ENCODE measurements at regions not wholly inside any gene's neighbourhood (a gene's known extent, or its start where the extent isn't known, plus 50 kb on each side); places are given as distances from the start of the nearest gene placed in this dataset.
A peak's percentile ranks its signal among the peaks of the same experiment; 100 is the strongest.

- no peak for TF ChIP-seq CTCF (IDR thresholded peaks at IDR 0.05)
- intact Hi-C loops (cut with DNase I): loop anchor here in 1 of 10 donors (10.0 kb wide), 1 partner anchor 61 kb away; no protein-coding TSS in a partner anchor
- Histone ChIP-seq H3K4me1 (no peaks in the 10 kb centered on the region), H3K27ac (no peak overlapping the region), H3K27me3 (peaks cover 0 to 3% (median 0%) of the 10 kb centered on the region in 7 donors), H3K9me3 (no peaks in the 10 kb centered on the region), H3K4me3 (no peak overlapping the region), H3K36me3 (no peaks in the 10 kb centered on the region)
- WGBS, 2 donors: 82 to 86% methylated on average over 12 of the region's 12 CpGs
- no peak for DNase-seq
- ATAC-seq: peak in 1 of 8 donors; percentile 12
Measured at GRCh38 chr20:24135781-24136180, 147.2 kb upstream of the GGTLC1 start.

GRCh38 chr20:24134930-24135329 is 146.4 kb upstream of the GGTLC1 start:
- intact Hi-C loops (cut with DNase I): loop anchor here in 1 of 10 donors (10.0 kb wide), 1 partner anchor 60 kb away; no protein-coding TSS in a partner anchor
- 91 to 92% methylated on average over 22 of the region's 22 CpGs for WGBS, 2 donors
- H3K27me3 ChIP-seq: peaks cover 0 to 3% (median 0%) of the 10 kb centered on the region in 7 donors
- no peak overlapping the region for H3K4me3 ChIP-seq
- no peaks in the 10 kb centered on the region for H3K36me3 ChIP-seq
- no peaks in the 10 kb centered on the region for H3K9me3 ChIP-seq
- H3K27ac ChIP-seq: no peak overlapping the region
- no peak for TF ChIP-seq CTCF (IDR thresholded peaks at IDR 0.05)
- no peak for DNase-seq
- no peaks in the 10 kb centered on the region for H3K4me1 ChIP-seq
- peak in 1 of 8 donors; percentile 38 for ATAC-seq

- DNase-seq (no peak), ATAC-seq (no peak)
- Histone ChIP-seq H3K4me1 (no peaks in the 10 kb centered on the region), H3K27ac (no peak overlapping the region), H3K27me3 (peaks cover 0 to 3% (median 0%) of the 10 kb centered on the region in 7 donors), H3K4me3 (no peak overlapping the region), H3K9me3 (no peaks in the 10 kb centered on the region), H3K36me3 (no peaks in the 10 kb centered on the region)
- intact Hi-C loops (cut with DNase I): loop anchor here in 1 of 10 donors (10.0 kb wide), 1 partner anchor 59 kb away; no protein-coding TSS in a partner anchor
- 38 to 46% methylated on average over 3 of the region's 3 CpGs for WGBS, 2 donors
- no peak for TF ChIP-seq CTCF (IDR thresholded peaks at IDR 0.05)
Measured at GRCh38 chr20:24134284-24134683, 145.7 kb upstream of the GGTLC1 start.

GRCh38 chr20:24132246-24132645 is 143.7 kb upstream of the GGTLC1 start:
- H3K27ac ChIP-seq: no peak overlapping the region
- no peak for TF ChIP-seq CTCF (IDR thresholded peaks at IDR 0.05)
- DNase-seq (no peak), ATAC-seq (no peak)
- H3K9me3 ChIP-seq: no peaks in the 10 kb centered on the region
- H3K4me3 ChIP-seq: no peak overlapping the region
- intact Hi-C loops (cut with DNase I): loop anchor here in 1 of 10 donors (10.0 kb wide), 1 partner anchor 57 kb away; no protein-coding TSS in a partner anchor
- H3K36me3 ChIP-seq: no peaks in the 10 kb centered on the region
- peaks cover 0 to 3% (median 0%) of the 10 kb centered on the region in 7 donors for H3K27me3 ChIP-seq
- no peaks in the 10 kb centered on the region for H3K4me1 ChIP-seq

Measured in heart right ventricle (tissue), 16 donors.